SK-N-SH (cell line): ENCODE measurements at regions not wholly inside any gene's neighbourhood (a gene's known extent, or its start where the extent isn't known, plus 50 kb on each side); places are given as distances from the start of the nearest gene placed in this dataset.

ENCODE experiments used
- CTCF ChIA-PET: fragments of 300-600, 350-600 bp; formaldehyde crosslinking; extraction: SDS; loops from one replicate; lab custom pipeline; 2021; lab: Yijun Ruan, JAX
- POLR2A ChIA-PET: fragments of 350-600 bp; sonication (Branson Sonifier 250); formaldehyde crosslinking; extraction: SDS; loops from one replicate; lab custom pipeline; 2020; ENCODE audit warnings: antibody characterized with exemption, inconsistent platforms; lab: Yijun Ruan, JAX
- DNase-seq: peaks from one replicate; pipeline ENCODE4 v3.0.0; 2012
- H2AFZ ChIP-seq: fragments of 200-600 bp; sonication (generic); 2 replicates; pipeline ENCODE4 v1.8.1; 2016; ENCODE audit warnings: antibody characterized with exemption, mild to moderate bottlenecking, low read depth
- H3F3A ChIP-seq: fragments of 200-600 bp; sonication (generic); replicated peaks from 2 replicates; pipeline ENCODE3; 2016; ENCODE audit warnings: antibody characterized with exemption, mild to moderate bottlenecking; ENCODE audit not compliant: insufficient read depth
- H3K27ac ChIP-seq, 2 experiments: fragments of 200-500 bp in 1 of 2; fragments of 200-600 bp in 1 of 2; sonication (Bioruptor generic) in 1 of 2; sonication (generic), shearing (Covaris generic) in 1 of 2; 2 replicates each; pipeline versions ENCODE4 v1.5.1 to v1.6.1; 2014 to 2016; ENCODE audit warnings: low read depth in 2 of 2, inconsistent platforms in 1 of 2, low read length in 1 of 2, mild to moderate bottlenecking in 1 of 2, mixed read lengths in 1 of 2
- H3K27me3 ChIP-seq: fragments of 200-600 bp; sonication (generic), shearing (Covaris generic); 2 replicates; pipeline ENCODE4 v1.6.1; 2016; ENCODE audit warnings: mixed run types; ENCODE audit not compliant: insufficient read depth
- H3K36me3 ChIP-seq, 2 experiments: fragments of 200-500 bp in 1 of 2; fragments of 200-600 bp in 1 of 2; sonication (Bioruptor generic) in 1 of 2; sonication (generic) in 1 of 2; replicated peaks in 1 of 2; 2 replicates each; pipeline versions ENCODE3 to v1.5.1; 2014 to 2016; ENCODE audit warnings: low read length in 1 of 2, mild to moderate bottlenecking in 1 of 2; ENCODE audit not compliant: insufficient read depth in 2 of 2, control insufficient read depth in 1 of 2
- H3K4me1 ChIP-seq, 2 experiments: fragments of 200-500 bp in 1 of 2; fragments of 200-600 bp in 1 of 2; sonication (Bioruptor generic) in 1 of 2; sonication (generic), shearing (Covaris generic) in 1 of 2; 2 replicates each; pipeline versions ENCODE4 v1.5.1 to v1.6.1; 2014 to 2016; ENCODE audit warnings: low read depth in 1 of 2, low read length in 1 of 2, mixed run types in 1 of 2; ENCODE audit not compliant: insufficient read depth in 2 of 2, control insufficient read depth in 1 of 2
- H3K4me2 ChIP-seq: fragments of 200-600 bp; sonication (generic), shearing (Covaris generic); 2 replicates; pipeline ENCODE4 v1.6.1; 2017; ENCODE audit warnings: mixed run types
- H3K4me3 ChIP-seq, 2 experiments: fragments of 200-500 bp in 1 of 2; fragments of 200-600 bp in 1 of 2; sonication (Bioruptor generic) in 1 of 2; sonication (generic), shearing (Covaris generic) in 1 of 2; 2 replicates each; pipeline versions ENCODE4 v1.5.1 to v1.8.1; 2014 to 2016; ENCODE audit warnings: low read depth in 2 of 2, inconsistent platforms in 1 of 2, low read length in 1 of 2, mild to moderate bottlenecking in 1 of 2, mixed read lengths in 1 of 2, moderate library complexity in 1 of 2
- H3K79me2 ChIP-seq: fragments of 200-600 bp; sonication (generic); 2 replicates; pipeline ENCODE4 v1.8.1; 2017; ENCODE audit warnings: mild to moderate bottlenecking; ENCODE audit not compliant: insufficient read depth
- H3K9ac ChIP-seq: fragments of 200-600 bp; sonication (generic); 2 replicates; pipeline ENCODE4 v1.6.1; 2017; ENCODE audit warnings: mixed run types
- H3K9me2 ChIP-seq: fragments of 200-600 bp; sonication (generic); 2 replicates; pipeline ENCODE4 v1.6.1; 2017; ENCODE audit warnings: mixed run types
- H3K9me3 ChIP-seq: fragments of 200-600 bp; sonication (generic); 2 replicates; pipeline ENCODE4 v1.6.1; 2017; ENCODE audit warnings: mixed run types, mild to moderate bottlenecking, moderate library complexity
- H4K20me1 ChIP-seq: fragments of 200-600 bp; sonication (generic); 2 replicates; pipeline ENCODE4 v1.6.1; 2017; ENCODE audit warnings: mild to moderate bottlenecking, mixed run types; ENCODE audit not compliant: insufficient read depth
- ELF1 ChIP-seq: IDR thresholded peaks from 2 replicates; pipeline ENCODE4 v1.4.0; 2012
- EP300 ChIP-seq, 2 experiments: IDR thresholded peaks; 2 replicates each; pipeline versions ENCODE4 v1.4.0 to v1.6.1; 2012; ENCODE audit warnings: borderline replicate concordance in 1 of 2, low read depth in 1 of 2, low read length in 1 of 2
- GABPA ChIP-seq: IDR thresholded peaks from 2 replicates; pipeline ENCODE4 v1.4.0; 2012; ENCODE audit warnings: low read depth, mild to moderate bottlenecking
- GATA2 ChIP-seq: sonication (generic); formaldehyde crosslinking; IDR thresholded peaks from 2 replicates; pipeline ENCODE4 v1.5.0; 2020; ENCODE audit warnings: mild to moderate bottlenecking, missing genetic modification reagents
- MXI1 ChIP-seq: IDR thresholded peaks from 2 replicates; pipeline ENCODE4 v1.6.1; 2012; ENCODE audit warnings: mild to moderate bottlenecking, low read depth, low read length, improper control_type of control experiment
- POLR2AphosphoS5 ChIP-seq: IDR thresholded peaks from 2 replicates; pipeline ENCODE4 v1.6.1; 2012; ENCODE audit warnings: low read depth, low read length
- RAD21 ChIP-seq: IDR thresholded peaks from 2 replicates; pipeline ENCODE4 v1.6.1; 2012; ENCODE audit warnings: mild to moderate bottlenecking, low read length
- REST ChIP-seq: IDR thresholded peaks from 2 replicates; pipeline ENCODE4 v1.6.1; 2012; ENCODE audit warnings: mild to moderate bottlenecking, low read depth, low read length, moderate library complexity
- SIN3A ChIP-seq: IDR thresholded peaks from 2 replicates; pipeline ENCODE4 v1.6.1; 2012; ENCODE audit warnings: low read depth, mild to moderate bottlenecking, low read length, moderate library complexity, borderline replicate concordance
- SMC3 ChIP-seq: IDR thresholded peaks from 2 replicates; pipeline ENCODE4 v1.6.1; 2012; ENCODE audit warnings: low read depth, low read length, improper control_type of control experiment
- TAF1 ChIP-seq: IDR thresholded peaks from 2 replicates; pipeline ENCODE4 v1.6.1; 2012; ENCODE audit warnings: low read depth, mild to moderate bottlenecking, low read length, moderate library complexity, borderline replicate concordance
- USF1 ChIP-seq: IDR thresholded peaks from 2 replicates; pipeline ENCODE4 v1.4.0; 2012; ENCODE audit warnings: low read depth, borderline replicate concordance
- ZBTB33 ChIP-seq: IDR thresholded peaks from 2 replicates; pipeline ENCODE4 v1.4.0; 2012; ENCODE audit warnings: low read depth, borderline replicate concordance
- WGBS: methylation state at CpG from one replicate; pipeline ENCODE4 v1.1.6; 2017; ENCODE audit warnings: low lambda C conversion rate; 5-methylcytosine and 5-hydroxymethylcytosine counted together
- TF ChIP-seq, protein P1 (sequence below): fragments of 150-350 bp; IDR thresholded peaks from 2 replicates; pipeline ENCODE4 v1.6.1; 2017; ENCODE audit warnings: antibody characterized with exemption, low read length, low read depth, borderline replicate concordance
- TF ChIP-seq, protein P2 (sequence below): fragments of 150-350 bp; IDR thresholded peaks from 2 replicates; pipeline ENCODE4 v1.6.1; 2016; ENCODE audit warnings: mild to moderate bottlenecking, low read depth, low read length

- ChIA-PET POLR2A (no interaction called here), CTCF (interaction anchor here (1.2 kb wide), 1 partner anchor 31 kb away, joined by 3 read pairs; no protein-coding TSS in a partner anchor)
- no peaks in the 10 kb centered on the region for H3K9me3 ChIP-seq
- H3K9ac ChIP-seq: no peak overlapping the region
- DNase-seq: no peak
- H3K27ac ChIP-seq: no peak overlapping the region
- H3K4me2 ChIP-seq: no peak overlapping the region
- no peaks in the 10 kb centered on the region for H3K9me2 ChIP-seq
- no peak for TF ChIP-seq ELF1
- no peak for TF ChIP-seq GATA2 (CRISPR knock-in tag)
- no peak for TF ChIP-seq EP300 (IDR thresholded peaks at IDR 0.05; ENCODE audit: borderline replicate concordance in 1 of 2, low read depth in 1 of 2, low read length in 1 of 2)
- no peak for TF ChIP-seq SIN3A
- no peak for TF ChIP-seq ZBTB33
- no peak overlapping the region for H2AFZ ChIP-seq
- H3K36me3 ChIP-seq: no peaks in the 10 kb centered on the region
- H3K79me2 ChIP-seq: no peaks in the 10 kb centered on the region
- no peaks in the 10 kb centered on the region for H4K20me1 ChIP-seq
- H3K4me1 ChIP-seq: no peaks in the 10 kb centered on the region; a peak in 1 of 4 replicates
- no peaks in the 10 kb centered on the region for H3K27me3 ChIP-seq
- H3K4me3 ChIP-seq: no peak overlapping the region
- WGBS: 11% methylated on average over 6 of the region's 6 CpGs
- no peaks in the 10 kb centered on the region for H3F3A ChIP-seq
Measured at GRCh38 chr14:56886471-56887062, 76.3 kb upstream of the OTX2 start.

DNA sequence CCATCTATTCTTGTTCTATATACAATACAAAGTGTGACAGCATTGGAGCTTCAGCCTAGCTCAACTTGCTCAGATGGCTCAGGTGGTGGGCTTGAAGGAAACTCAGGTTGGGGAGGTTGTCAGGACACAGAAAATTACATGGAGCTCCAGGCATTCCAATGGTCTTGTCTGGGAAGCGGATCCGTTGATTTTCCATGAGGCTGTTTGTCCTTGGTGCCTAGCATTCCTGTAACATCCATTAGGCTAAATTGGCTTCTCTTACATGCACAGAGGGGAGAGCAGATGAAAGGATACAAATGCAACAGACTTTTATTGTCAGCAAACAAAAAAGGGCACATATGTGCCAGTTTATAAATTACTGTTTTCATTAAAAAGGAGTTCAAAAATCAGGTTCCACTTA is 75.5 kb upstream of the OTX2 start:
- no peaks in the 10 kb centered on the region for H3K9me3 ChIP-seq
- 0% methylated on average over 2 of the region's 2 CpGs for WGBS
- no peaks in the 10 kb centered on the region; a peak in 1 of 4 replicates for H3K4me1 ChIP-seq
- H3F3A ChIP-seq: no peaks in the 10 kb centered on the region
- no peak overlapping the region for H3K9ac ChIP-seq
- no peak overlapping the region for H3K27ac ChIP-seq
- no peak for DNase-seq
- H3K36me3 ChIP-seq: no peaks in the 10 kb centered on the region
- H2AFZ ChIP-seq: no peak overlapping the region
- no peak overlapping the region for H3K4me3 ChIP-seq
- no peaks in the 10 kb centered on the region for H4K20me1 ChIP-seq
- no peak for TF ChIP-seq MXI1
- TF ChIP-seq USF1: no peak
- TF ChIP-seq SIN3A: no peak
- TF ChIP-seq, protein P1, sequence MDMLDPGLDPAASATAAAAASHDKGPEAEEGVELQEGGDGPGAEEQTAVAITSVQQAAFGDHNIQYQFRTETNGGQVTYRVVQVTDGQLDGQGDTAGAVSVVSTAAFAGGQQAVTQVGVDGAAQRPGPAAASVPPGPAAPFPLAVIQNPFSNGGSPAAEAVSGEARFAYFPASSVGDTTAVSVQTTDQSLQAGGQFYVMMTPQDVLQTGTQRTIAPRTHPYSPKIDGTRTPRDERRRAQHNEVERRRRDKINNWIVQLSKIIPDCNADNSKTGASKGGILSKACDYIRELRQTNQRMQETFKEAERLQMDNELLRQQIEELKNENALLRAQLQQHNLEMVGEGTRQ: no peak
- no peak for TF ChIP-seq POLR2AphosphoS5
- no peak for TF ChIP-seq GATA2 (CRISPR knock-in tag)
- TF ChIP-seq RAD21: no peak
- TF ChIP-seq, protein P2, sequence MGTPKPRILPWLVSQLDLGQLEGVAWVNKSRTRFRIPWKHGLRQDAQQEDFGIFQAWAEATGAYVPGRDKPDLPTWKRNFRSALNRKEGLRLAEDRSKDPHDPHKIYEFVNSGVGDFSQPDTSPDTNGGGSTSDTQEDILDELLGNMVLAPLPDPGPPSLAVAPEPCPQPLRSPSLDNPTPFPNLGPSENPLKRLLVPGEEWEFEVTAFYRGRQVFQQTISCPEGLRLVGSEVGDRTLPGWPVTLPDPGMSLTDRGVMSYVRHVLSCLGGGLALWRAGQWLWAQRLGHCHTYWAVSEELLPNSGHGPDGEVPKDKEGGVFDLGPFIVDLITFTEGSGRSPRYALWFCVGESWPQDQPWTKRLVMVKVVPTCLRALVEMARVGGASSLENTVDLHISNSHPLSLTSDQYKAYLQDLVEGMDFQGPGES: no peak
- no peak for TF ChIP-seq GABPA
- no peak for TF ChIP-seq SMC3
- no peak for TF ChIP-seq TAF1
- TF ChIP-seq REST: no peak
- no peak overlapping the region for H3K4me2 ChIP-seq
- H3K79me2 ChIP-seq: no peaks in the 10 kb centered on the region
- POLR2A ChIA-PET: no interaction called here
- H3K27me3 ChIP-seq: no peaks in the 10 kb centered on the region
- H3K9me2 ChIP-seq: no peaks in the 10 kb centered on the region
- CTCF ChIA-PET: interaction anchor here (1.2 kb wide), 1 partner anchor 31 kb away, joined by 3 read pairs; no protein-coding TSS in a partner anchor
